B cell (primary cell): ENCODE measurements at regions not wholly inside any gene's neighbourhood (a gene's known extent, or its start where the extent isn't known, plus 50 kb on each side); places are given as distances from the start of the nearest gene placed in this dataset.

ENCODE experiments used
- ATAC-seq: fragments of 200-7000 bp; cut with Tn5 transposase; one replicate; pipeline ENCODE4 v1.10.0; 2021; ENCODE audit warnings: low read depth, mild to moderate bottlenecking, moderate number of reproducible peaks, moderate library complexity
- CTCF ChIA-PET: fragments of 350-600 bp; sonication (Branson Sonifier 250); formaldehyde crosslinking; loops from one replicate; lab custom pipeline; 2021; ENCODE audit warnings: antibody characterized with exemption, inconsistent platforms; lab: Charles Lee
- POLR2A ChIA-PET: fragments of 350-600 bp; sonication (Branson Sonifier 250); formaldehyde crosslinking; loops from one replicate; lab custom pipeline; 2021; ENCODE audit warnings: antibody characterized with exemption; lab: Charles Lee
- DNase-seq: peaks from one replicate; pipeline ENCODE4 v3.0.0; 2013
- H2AFZ ChIP-seq: 2 replicates; pipeline ENCODE4 v1.6.1; 2012; ENCODE audit warnings: mild to moderate bottlenecking, low read depth, low read length; ENCODE audit not compliant: insufficient read depth, poor library complexity, severe bottlenecking
- H3K27ac ChIP-seq, 2 donors: 1 replicate in 1 of 2; 2 replicates in 1 of 2; pipeline ENCODE4 v1.5.1; 2012 to 2013; ENCODE audit warnings: low read length in 2 of 2, mild to moderate bottlenecking in 2 of 2, moderate library complexity in 1 of 2
- H3K27me3 ChIP-seq, 4 experiments: fragments of 200-600 bp in 1 of 4; sonication (generic) in 1 of 4; replicated peaks in 1 of 4; 1 replicate in 2 of 4; 2 replicates in 2 of 4; pipeline versions ENCODE4 v1.6.1 to v1.7.0; 2013 to 2016; ENCODE audit warnings: low read length in 3 of 4, mild to moderate bottlenecking in 2 of 4, mixed read lengths in 1 of 4, moderate library complexity in 1 of 4; ENCODE audit not compliant: insufficient read depth in 4 of 4, control insufficient read depth in 3 of 4; ENCODE audit errors: control extremely low read depth in 1 of 4
- H3K36me3 ChIP-seq, 2 experiments: replicated peaks in 1 of 2; 1 replicate in 1 of 2; 2 replicates in 1 of 2; pipeline versions ENCODE4 v1.6.1 to v1.7.1; 2013; ENCODE audit warnings: low read length in 1 of 2; ENCODE audit not compliant: insufficient read depth in 2 of 2, control insufficient read depth in 1 of 2; ENCODE audit errors: control extremely low read depth in 1 of 2, extremely low read depth in 1 of 2
- H3K4me1 ChIP-seq, 2 donors: fragments of 200-600 bp in 1 of 2; sonication (generic) in 1 of 2; 1 replicate in 1 of 2; 2 replicates in 1 of 2; pipeline versions ENCODE4 v1.5.1 to v1.6.1; 2013 to 2017; ENCODE audit warnings: low read length in 2 of 2; ENCODE audit not compliant: control insufficient read depth in 2 of 2, insufficient read depth in 2 of 2
- H3K4me2 ChIP-seq: replicated peaks from 2 replicates; pipeline ENCODE3; 2012; ENCODE audit warnings: mild to moderate bottlenecking, low read depth, low read length; ENCODE audit not compliant: poor library complexity, severe bottlenecking
- H3K4me3 ChIP-seq, 5 experiments: fragments of 200-600 bp in 1 of 5; sonication (generic) in 1 of 5; 1 replicate in 3 of 5; 2 replicates in 2 of 5; pipeline versions ENCODE4 v1.5.1 to v1.7.0; 2011 to 2016; ENCODE audit warnings: low read length in 4 of 5, mild to moderate bottlenecking in 4 of 5, low read depth in 2 of 5, control low read depth in 1 of 5, moderate library complexity in 1 of 5; ENCODE audit not compliant: insufficient read depth in 1 of 5; ENCODE audit errors: control extremely low read depth in 1 of 5, extremely low read depth in 1 of 5
- H3K79me2 ChIP-seq: fragments of 200-600 bp; sonication (generic); one replicate; pipeline ENCODE4 v1.6.0; 2016; ENCODE audit warnings: low read length; ENCODE audit not compliant: control insufficient read depth, insufficient read depth
- H3K9ac ChIP-seq: fragments of 200-600 bp; sonication (generic); 2 replicates; pipeline ENCODE4 v1.6.1; 2017; ENCODE audit warnings: mild to moderate bottlenecking, low read length, moderate library complexity
- H3K9me3 ChIP-seq, 3 donors: one replicate each; pipeline versions ENCODE4 v1.6.1 to v1.7.1; 2013; ENCODE audit warnings: low read length in 2 of 3; ENCODE audit not compliant: control insufficient read depth in 2 of 3, insufficient read depth in 1 of 3; ENCODE audit errors: control extremely low read depth in 1 of 3
- H4K20me1 ChIP-seq: 2 replicates; pipeline ENCODE4 v1.6.0; 2012; ENCODE audit warnings: mild to moderate bottlenecking, low read length; ENCODE audit not compliant: insufficient read depth, control insufficient read depth, poor library complexity, severe bottlenecking
- H3K27ac Mint-ChIP-seq: one replicate; pipeline ENCODE4 v1.8.0; 2021; ENCODE audit warnings: mixed read lengths
- H3K27me3 Mint-ChIP-seq: one replicate; pipeline ENCODE4 v1.8.0; 2021; ENCODE audit warnings: mixed read lengths
- H3K4me1 Mint-ChIP-seq: one replicate; pipeline ENCODE4 v1.8.0; 2021; ENCODE audit warnings: mixed read lengths
- H3K4me3 Mint-ChIP-seq: one replicate; pipeline ENCODE4 v1.8.0; 2021; ENCODE audit warnings: mixed read lengths
- H3K9me3 Mint-ChIP-seq: one replicate; pipeline ENCODE4 v1.8.0; 2022; ENCODE audit warnings: mixed read lengths; ENCODE audit not compliant: insufficient read depth
- EZH2 ChIP-seq: IDR thresholded peaks from 2 replicates; pipeline ENCODE4 v1.6.1; 2012; ENCODE audit warnings: borderline replicate concordance, low read depth, mild to moderate bottlenecking, moderate library complexity, low read length; ENCODE audit not compliant: insufficient read depth, poor library complexity, severe bottlenecking
- WGBS: methylation state at CpG from one replicate; pipeline ENCODE4 v1.1.5; 2013; ENCODE audit warnings: missing lambda C conversion rate; ENCODE audit not compliant: insufficient coverage; 5-methylcytosine and 5-hydroxymethylcytosine counted together
- intact Hi-C: fragments of 100-400 bp; cut with micrococcal nuclease; formaldehyde crosslinking; loops from one replicate; pipeline ENCODE4 v1.10.0; 2022
- TF ChIP-seq, protein P1 (sequence below): fragments of 200-600 bp; IDR thresholded peaks from one replicate; pipeline ENCODE4 v1.8.0; 2022; ENCODE audit warnings: antibody characterized with exemption, mild to moderate bottlenecking

DNA sequence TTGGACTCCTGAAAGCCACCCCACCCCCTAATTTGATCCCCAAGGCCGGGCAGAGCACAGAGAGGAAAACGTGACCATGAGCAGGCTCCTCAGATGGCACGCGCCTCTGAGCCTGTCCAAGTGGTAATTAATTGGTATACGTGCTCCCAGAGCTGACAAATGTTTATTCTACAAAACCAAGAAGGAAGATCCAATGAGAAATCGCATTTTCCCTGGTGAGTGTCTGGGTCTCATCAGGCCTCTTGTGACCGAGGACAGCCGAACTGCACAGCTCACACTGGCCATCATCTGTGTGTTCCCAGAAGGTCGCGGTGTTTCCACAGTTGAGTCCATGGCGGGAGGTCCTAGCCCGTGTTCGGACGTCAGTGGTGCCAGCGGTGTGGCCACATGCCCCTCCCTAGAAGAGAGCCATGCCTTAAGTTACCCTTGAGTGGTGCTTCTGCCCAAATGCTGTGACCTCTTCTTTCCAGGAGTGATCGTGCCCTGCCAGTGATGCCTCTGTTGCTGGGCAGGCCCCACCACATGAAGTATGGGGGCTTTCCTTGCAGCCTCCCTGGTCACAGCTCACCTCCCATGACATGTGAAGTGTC, 317.5 kb upstream of the RTL1 start:
- peaks cover under 1% of the 10 kb centered on the region for H3K9me3 Mint-ChIP-seq
- ChIA-PET POLR2A (no interaction called here), CTCF (no interaction called here)
- Histone ChIP-seq H3K4me3 (no peak overlapping the region), H3K27ac (no peak overlapping the region), H3K36me3 (no peaks in the 10 kb centered on the region), H3K9ac (no peak overlapping the region), H3K27me3 (no peaks in the 10 kb centered on the region), H3K4me1 (no peaks in the 10 kb centered on the region), H4K20me1 (no peaks in the 10 kb centered on the region), H3K79me2 (no peaks in the 10 kb centered on the region), H3K4me2 (no peak overlapping the region), H2AFZ (no peak overlapping the region), H3K9me3 (peaks cover 0 to 28% (median 5%) of the 10 kb centered on the region in 3 donors)
- H3K27ac Mint-ChIP-seq = no peak overlapping the region
- TF ChIP-seq, protein P1, sequence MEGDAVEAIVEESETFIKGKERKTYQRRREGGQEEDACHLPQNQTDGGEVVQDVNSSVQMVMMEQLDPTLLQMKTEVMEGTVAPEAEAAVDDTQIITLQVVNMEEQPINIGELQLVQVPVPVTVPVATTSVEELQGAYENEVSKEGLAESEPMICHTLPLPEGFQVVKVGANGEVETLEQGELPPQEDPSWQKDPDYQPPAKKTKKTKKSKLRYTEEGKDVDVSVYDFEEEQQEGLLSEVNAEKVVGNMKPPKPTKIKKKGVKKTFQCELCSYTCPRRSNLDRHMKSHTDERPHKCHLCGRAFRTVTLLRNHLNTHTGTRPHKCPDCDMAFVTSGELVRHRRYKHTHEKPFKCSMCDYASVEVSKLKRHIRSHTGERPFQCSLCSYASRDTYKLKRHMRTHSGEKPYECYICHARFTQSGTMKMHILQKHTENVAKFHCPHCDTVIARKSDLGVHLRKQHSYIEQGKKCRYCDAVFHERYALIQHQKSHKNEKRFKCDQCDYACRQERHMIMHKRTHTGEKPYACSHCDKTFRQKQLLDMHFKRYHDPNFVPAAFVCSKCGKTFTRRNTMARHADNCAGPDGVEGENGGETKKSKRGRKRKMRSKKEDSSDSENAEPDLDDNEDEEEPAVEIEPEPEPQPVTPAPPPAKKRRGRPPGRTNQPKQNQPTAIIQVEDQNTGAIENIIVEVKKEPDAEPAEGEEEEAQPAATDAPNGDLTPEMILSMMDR = no peak
- TF ChIP-seq EZH2 = no peak
- DNase-seq (no peak), ATAC-seq (no peak)
- intact Hi-C loops = no loop called here
- peaks cover 3% of the 10 kb centered on the region for H3K27me3 Mint-ChIP-seq
- H3K4me1 Mint-ChIP-seq = no peaks in the 10 kb centered on the region
- WGBS = 90% methylated on average over 13 of the region's 16 CpGs
- H3K4me3 Mint-ChIP-seq = no peak overlapping the region

DNA sequence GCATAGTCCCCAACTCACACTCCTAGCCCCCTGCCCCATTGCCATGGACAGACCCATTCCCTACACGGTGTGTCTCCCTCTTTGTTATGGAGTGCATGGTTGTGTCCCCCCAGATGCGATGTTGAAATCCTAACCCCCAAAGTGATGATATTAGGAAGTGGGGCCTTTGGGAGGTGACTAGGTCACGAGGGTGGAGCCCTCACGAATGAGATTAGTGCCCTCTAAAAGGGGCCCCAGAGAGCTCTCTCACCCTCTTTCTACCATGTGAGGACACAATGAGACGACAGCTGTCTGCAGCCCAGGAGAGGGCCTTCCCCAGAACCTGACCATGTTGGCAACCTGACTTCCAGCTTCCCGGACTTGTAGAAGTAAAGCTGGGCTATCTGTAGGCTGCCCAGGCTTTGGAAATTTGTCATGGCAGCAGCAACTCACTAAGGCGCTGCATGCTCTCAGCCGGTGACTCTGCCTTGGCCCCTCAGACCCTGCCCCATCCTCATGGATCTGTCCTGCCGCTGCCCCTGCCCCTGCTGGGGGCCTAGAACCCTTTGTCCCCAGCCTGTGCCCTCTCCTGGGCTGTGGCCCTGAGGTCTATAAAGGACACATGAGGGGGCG, 318.1 kb upstream of the RTL1 start:
- Histone ChIP-seq H3K27ac (no peak overlapping the region), H3K27me3 (no peaks in the 10 kb centered on the region), H3K4me1 (no peaks in the 10 kb centered on the region), H3K79me2 (no peaks in the 10 kb centered on the region), H3K36me3 (no peaks in the 10 kb centered on the region), H3K4me2 (no peak overlapping the region), H4K20me1 (no peaks in the 10 kb centered on the region), H2AFZ (no peak overlapping the region), H3K9me3 (peaks cover 0 to 27% (median 5%) of the 10 kb centered on the region in 3 donors), H3K4me3 (no peak overlapping the region), H3K9ac (no peak overlapping the region)
- DNase-seq (no peak), ATAC-seq (no peak)
- WGBS = 83% methylated on average over 6 of the region's 10 CpGs
- ChIA-PET POLR2A (no interaction called here), CTCF (no interaction called here)
- H3K27me3 Mint-ChIP-seq = peaks cover 3% of the 10 kb centered on the region
- intact Hi-C loops = no loop called here
- no peak for TF ChIP-seq EZH2
- TF ChIP-seq, protein P1 = no peak
- no peak overlapping the region for H3K27ac Mint-ChIP-seq
- H3K9me3 Mint-ChIP-seq = no peaks in the 10 kb centered on the region
- H3K4me1 Mint-ChIP-seq = no peaks in the 10 kb centered on the region
- no peak overlapping the region for H3K4me3 Mint-ChIP-seq
